ENCODE measurements at regions not wholly inside any gene's neighbourhood (a gene's known extent, or its start where the extent isn't known, plus 50 kb on each side); places are given as distances from the start of the nearest gene placed in this dataset.
"Not testable (repeated sequence)": the region's sequence is repeated elsewhere in the genome, so short reads cannot be mapped to it uniquely, and the experiment has no call there.

DNA sequence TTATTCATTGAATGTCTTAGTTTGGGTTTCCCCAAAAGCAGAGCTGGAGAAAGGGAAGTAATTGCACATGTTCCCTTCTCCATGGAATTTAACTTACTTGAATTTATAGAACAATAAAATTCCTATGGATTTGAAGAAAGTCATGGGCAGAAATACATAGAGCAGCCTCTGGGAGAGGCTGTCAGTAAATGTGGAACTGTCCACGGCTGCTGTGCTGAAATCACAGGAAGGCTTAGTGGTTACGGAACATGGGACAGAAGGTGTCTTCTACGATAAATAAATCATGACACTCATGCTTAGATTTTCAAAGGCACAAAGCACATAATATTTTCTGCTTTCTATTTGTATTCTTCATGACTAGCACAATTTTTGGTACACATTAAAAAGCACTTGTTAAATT lies 440.6 kb upstream of the IZUMO3 start:
- POLR2A ChIA-PET = no interaction called here
- TF ChIP-seq ZNF544 (tag by site-specific recombination; IDR thresholded peaks at IDR 0.05) (no peak), MEIS1 (CRISPR knock-in tag; IDR thresholded peaks at IDR 0.05; ENCODE audit: borderline replicate concordance) (no peak)
- TF ChIP-seq, protein P1, sequence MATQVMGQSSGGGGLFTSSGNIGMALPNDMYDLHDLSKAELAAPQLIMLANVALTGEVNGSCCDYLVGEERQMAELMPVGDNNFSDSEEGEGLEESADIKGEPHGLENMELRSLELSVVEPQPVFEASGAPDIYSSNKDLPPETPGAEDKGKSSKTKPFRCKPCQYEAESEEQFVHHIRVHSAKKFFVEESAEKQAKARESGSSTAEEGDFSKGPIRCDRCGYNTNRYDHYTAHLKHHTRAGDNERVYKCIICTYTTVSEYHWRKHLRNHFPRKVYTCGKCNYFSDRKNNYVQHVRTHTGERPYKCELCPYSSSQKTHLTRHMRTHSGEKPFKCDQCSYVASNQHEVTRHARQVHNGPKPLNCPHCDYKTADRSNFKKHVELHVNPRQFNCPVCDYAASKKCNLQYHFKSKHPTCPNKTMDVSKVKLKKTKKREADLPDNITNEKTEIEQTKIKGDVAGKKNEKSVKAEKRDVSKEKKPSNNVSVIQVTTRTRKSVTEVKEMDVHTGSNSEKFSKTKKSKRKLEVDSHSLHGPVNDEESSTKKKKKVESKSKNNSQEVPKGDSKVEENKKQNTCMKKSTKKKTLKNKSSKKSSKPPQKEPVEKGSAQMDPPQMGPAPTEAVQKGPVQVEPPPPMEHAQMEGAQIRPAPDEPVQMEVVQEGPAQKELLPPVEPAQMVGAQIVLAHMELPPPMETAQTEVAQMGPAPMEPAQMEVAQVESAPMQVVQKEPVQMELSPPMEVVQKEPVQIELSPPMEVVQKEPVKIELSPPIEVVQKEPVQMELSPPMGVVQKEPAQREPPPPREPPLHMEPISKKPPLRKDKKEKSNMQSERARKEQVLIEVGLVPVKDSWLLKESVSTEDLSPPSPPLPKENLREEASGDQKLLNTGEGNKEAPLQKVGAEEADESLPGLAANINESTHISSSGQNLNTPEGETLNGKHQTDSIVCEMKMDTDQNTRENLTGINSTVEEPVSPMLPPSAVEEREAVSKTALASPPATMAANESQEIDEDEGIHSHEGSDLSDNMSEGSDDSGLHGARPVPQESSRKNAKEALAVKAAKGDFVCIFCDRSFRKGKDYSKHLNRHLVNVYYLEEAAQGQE (tag by site-specific recombination; IDR thresholded peaks at IDR 0.05) = 0 out of 2 replicates have a peak, but pooled peaks have one; percentile 17
- no peaks in the 10 kb centered on the region for H3K9me3 ChIP-seq (ENCODE audit: control insufficient read depth, insufficient read depth, low read depth, low read length)
- H3K4me1 ChIP-seq (ENCODE audit: control insufficient read depth, insufficient read depth, low read length) = no peaks in the 10 kb centered on the region
- CTCF ChIA-PET = no interaction called here
- no peak overlapping the region for H3K27ac ChIP-seq (ENCODE audit: extremely low read depth, low read depth, low read length)
- no peak overlapping the region for H3K4me3 ChIP-seq (ENCODE audit: low read depth, low read length)
- H3K36me3 ChIP-seq (ENCODE audit: control insufficient read depth in 2 of 2, insufficient read depth in 1 of 2, low read length in 2 of 2) = no peaks in the 10 kb centered on the region

DNA sequence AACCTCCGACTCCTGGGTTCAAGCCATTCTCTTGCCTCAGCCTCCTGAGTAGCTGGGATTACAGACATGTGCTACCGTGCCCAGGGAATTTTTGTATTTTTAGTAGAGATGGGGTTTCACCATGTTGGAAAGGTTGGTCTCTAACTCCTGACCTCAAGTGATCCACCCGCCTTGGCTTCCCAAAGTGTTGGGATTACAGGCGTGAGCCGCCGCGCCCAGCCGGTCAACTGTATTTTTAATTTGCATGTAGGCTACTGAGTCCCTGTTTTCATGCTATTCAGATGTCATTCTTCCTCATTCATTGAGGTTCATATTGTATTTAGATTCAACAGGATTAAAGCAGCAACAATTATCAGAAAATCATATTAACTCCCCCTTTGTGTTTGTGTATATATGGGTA lies 425.1 kb upstream of the IZUMO3 start:
- H3K4me1 ChIP-seq (ENCODE audit: control insufficient read depth, insufficient read depth, low read length); CTCF ChIA-PET; H3K4me3 ChIP-seq (ENCODE audit: low read depth, low read length); POLR2A ChIA-PET; H3K27ac ChIP-seq (ENCODE audit: extremely low read depth, low read depth, low read length); H3K36me3 ChIP-seq (ENCODE audit: control insufficient read depth in 2 of 2, insufficient read depth in 1 of 2, low read length in 2 of 2); H3K9me3 ChIP-seq (ENCODE audit: control insufficient read depth, insufficient read depth, low read depth, low read length): not testable (repeated sequence)

DNA sequence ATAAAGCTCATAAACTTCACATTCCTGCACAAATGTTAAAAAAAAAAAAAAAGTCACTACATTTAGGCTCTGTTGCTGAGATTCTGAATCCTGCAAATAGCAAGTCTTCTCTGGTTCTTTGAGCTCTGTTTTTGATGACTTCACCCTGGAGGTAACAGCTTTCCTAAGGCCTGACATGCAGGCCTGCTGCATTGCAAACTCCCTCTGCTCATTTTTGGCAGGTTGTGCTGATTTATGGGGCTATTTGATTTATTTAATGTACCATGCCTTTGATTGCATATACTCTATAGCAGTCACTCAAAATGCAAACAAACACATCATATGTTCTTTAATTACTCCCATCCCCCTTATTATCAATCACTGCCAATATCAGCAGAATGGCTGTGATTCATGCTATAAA lies 416.1 kb upstream of the IZUMO3 start:
- H3K9me3 ChIP-seq (ENCODE audit: control insufficient read depth, insufficient read depth, low read depth, low read length) = no peaks in the 10 kb centered on the region
- no peaks in the 10 kb centered on the region for H3K4me1 ChIP-seq (ENCODE audit: control insufficient read depth, insufficient read depth, low read length)
- H3K4me3 ChIP-seq (ENCODE audit: low read depth, low read length) = no peak overlapping the region
- H3K36me3 ChIP-seq (ENCODE audit: control insufficient read depth in 2 of 2, insufficient read depth in 1 of 2, low read length in 2 of 2) = no peaks in the 10 kb centered on the region
- CTCF ChIA-PET = no interaction called here
- TF ChIP-seq ZNF768 (tag by site-specific recombination; IDR thresholded peaks at IDR 0.05) = no peak
- TF ChIP-seq ZNF138 (tag by site-specific recombination; IDR thresholded peaks at IDR 0.05; ENCODE audit: borderline replicate concordance) = no peak
- no peak for TF ChIP-seq YY1 (tag by site-specific recombination; IDR thresholded peaks at IDR 0.05)
- H3K27ac ChIP-seq (ENCODE audit: extremely low read depth, low read depth, low read length) = no peak overlapping the region
- POLR2A ChIA-PET = no interaction called here

DNA sequence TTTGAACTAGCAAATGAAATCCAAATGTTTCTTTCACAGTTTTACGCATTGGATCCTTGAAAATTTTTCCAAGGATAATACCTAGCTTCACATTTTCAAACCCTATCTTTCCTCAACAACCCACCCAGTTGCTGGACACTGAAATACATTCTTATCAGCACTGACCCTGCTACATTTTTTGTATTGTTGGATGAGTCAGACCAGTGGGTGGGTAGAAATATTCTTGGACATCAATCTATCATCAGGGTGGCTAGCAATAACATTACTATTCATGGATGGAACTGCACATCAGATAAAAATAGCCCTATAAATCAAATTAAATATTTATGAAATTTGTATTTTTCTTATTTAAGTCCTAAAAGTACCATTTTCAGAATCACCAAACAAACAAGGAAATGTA lies 407.4 kb upstream of the IZUMO3 start:
- no peak overlapping the region for H3K4me3 ChIP-seq (ENCODE audit: low read depth, low read length)
- H3K4me1 ChIP-seq (ENCODE audit: control insufficient read depth, insufficient read depth, low read length) = no peaks in the 10 kb centered on the region
- CTCF ChIA-PET = no interaction called here
- H3K36me3 ChIP-seq (ENCODE audit: control insufficient read depth in 2 of 2, insufficient read depth in 1 of 2, low read length in 2 of 2) = no peaks in the 10 kb centered on the region
- POLR2A ChIA-PET = no interaction called here
- no peaks in the 10 kb centered on the region for H3K9me3 ChIP-seq (ENCODE audit: control insufficient read depth, insufficient read depth, low read depth, low read length)
- H3K27ac ChIP-seq (ENCODE audit: extremely low read depth, low read depth, low read length) = no peak overlapping the region
- no peak for TF ChIP-seq ZBTB20 (tag by site-specific recombination; IDR thresholded peaks at IDR 0.05)

DNA sequence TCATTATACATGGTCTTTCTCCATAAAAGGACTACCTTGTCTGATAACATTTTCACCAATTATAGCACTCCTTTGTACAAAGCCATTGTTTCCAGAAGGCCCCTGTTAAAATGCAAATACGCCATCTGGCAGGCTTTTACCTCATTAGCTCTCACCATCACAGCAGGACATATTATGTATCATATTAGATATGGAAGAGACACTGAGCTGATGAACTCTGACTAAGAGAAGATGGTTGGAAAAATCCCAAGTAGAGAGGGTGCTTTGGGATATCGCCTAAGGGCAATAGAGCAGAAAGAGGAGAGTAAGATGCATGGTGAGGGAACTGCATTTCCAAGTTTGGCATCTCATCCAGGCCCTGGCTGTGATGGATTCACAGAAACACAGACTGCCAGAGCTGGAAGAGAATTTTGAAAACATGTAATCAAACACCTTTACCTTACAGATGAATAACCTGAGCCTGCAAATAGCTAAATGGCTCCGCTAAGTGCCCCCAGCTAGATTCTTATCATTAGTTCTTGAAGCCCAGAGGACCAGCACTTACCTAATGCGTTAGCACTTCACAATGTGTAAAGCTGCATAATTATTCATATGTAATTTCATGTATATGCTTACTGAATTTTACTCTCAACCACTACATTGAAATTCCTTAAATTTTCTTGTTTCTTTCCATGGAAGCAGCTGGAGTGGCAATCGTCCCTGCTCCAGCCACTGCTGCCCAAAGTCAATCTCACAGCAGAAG lies 393.6 kb upstream of the IZUMO3 start:
- Histone ChIP-seq H3K27ac (ENCODE audit: extremely low read depth, low read depth, low read length) (no peak overlapping the region), H3K4me3 (ENCODE audit: low read depth, low read length) (no peak overlapping the region), H3K4me1 (ENCODE audit: control insufficient read depth, insufficient read depth, low read length) (no peaks in the 10 kb centered on the region), H3K9me3 (ENCODE audit: control insufficient read depth, insufficient read depth, low read depth, low read length) (no peaks in the 10 kb centered on the region), H3K36me3 (ENCODE audit: control insufficient read depth in 2 of 2, insufficient read depth in 1 of 2, low read length in 2 of 2) (no peaks in the 10 kb centered on the region)
- TF ChIP-seq ZFP41 (tag by site-specific recombination; IDR thresholded peaks at IDR 0.05; ENCODE audit: borderline replicate concordance) (no peak), ZNF777 (tag by site-specific recombination; IDR thresholded peaks at IDR 0.05; ENCODE audit: borderline replicate concordance) (no peak), MYNN (tag by site-specific recombination; IDR thresholded peaks at IDR 0.05; ENCODE audit: borderline replicate concordance) (no peak)
- TF ChIP-seq, protein P2, sequence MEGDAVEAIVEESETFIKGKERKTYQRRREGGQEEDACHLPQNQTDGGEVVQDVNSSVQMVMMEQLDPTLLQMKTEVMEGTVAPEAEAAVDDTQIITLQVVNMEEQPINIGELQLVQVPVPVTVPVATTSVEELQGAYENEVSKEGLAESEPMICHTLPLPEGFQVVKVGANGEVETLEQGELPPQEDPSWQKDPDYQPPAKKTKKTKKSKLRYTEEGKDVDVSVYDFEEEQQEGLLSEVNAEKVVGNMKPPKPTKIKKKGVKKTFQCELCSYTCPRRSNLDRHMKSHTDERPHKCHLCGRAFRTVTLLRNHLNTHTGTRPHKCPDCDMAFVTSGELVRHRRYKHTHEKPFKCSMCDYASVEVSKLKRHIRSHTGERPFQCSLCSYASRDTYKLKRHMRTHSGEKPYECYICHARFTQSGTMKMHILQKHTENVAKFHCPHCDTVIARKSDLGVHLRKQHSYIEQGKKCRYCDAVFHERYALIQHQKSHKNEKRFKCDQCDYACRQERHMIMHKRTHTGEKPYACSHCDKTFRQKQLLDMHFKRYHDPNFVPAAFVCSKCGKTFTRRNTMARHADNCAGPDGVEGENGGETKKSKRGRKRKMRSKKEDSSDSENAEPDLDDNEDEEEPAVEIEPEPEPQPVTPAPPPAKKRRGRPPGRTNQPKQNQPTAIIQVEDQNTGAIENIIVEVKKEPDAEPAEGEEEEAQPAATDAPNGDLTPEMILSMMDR (tag by site-specific recombination; IDR thresholded peaks at IDR 0.05) = no peak
- TF ChIP-seq, protein P3, sequence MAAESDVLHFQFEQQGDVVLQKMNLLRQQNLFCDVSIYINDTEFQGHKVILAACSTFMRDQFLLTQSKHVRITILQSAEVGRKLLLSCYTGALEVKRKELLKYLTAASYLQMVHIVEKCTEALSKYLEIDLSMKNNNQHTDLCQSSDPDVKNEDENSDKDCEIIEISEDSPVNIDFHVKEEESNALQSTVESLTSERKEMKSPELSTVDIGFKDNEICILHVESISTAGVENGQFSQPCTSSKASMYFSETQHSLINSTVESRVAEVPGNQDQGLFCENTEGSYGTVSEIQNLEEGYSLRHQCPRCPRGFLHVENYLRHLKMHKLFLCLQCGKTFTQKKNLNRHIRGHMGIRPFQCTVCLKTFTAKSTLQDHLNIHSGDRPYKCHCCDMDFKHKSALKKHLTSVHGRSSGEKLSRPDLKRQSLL (tag by site-specific recombination; IDR thresholded peaks at IDR 0.05) = no peak
- TF ChIP-seq, protein P4, sequence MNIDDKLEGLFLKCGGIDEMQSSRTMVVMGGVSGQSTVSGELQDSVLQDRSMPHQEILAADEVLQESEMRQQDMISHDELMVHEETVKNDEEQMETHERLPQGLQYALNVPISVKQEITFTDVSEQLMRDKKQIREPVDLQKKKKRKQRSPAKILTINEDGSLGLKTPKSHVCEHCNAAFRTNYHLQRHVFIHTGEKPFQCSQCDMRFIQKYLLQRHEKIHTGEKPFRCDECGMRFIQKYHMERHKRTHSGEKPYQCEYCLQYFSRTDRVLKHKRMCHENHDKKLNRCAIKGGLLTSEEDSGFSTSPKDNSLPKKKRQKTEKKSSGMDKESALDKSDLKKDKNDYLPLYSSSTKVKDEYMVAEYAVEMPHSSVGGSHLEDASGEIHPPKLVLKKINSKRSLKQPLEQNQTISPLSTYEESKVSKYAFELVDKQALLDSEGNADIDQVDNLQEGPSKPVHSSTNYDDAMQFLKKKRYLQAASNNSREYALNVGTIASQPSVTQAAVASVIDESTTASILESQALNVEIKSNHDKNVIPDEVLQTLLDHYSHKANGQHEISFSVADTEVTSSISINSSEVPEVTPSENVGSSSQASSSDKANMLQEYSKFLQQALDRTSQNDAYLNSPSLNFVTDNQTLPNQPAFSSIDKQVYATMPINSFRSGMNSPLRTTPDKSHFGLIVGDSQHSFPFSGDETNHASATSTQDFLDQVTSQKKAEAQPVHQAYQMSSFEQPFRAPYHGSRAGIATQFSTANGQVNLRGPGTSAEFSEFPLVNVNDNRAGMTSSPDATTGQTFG (tag by site-specific recombination; IDR thresholded peaks at IDR 0.05; ENCODE audit: borderline replicate concordance) = no peak
- ChIA-PET POLR2A (no interaction called here), CTCF (no interaction called here)

Measured in HEK293 (cell line).